Nephron (organoid): ENCODE measurements at regions not wholly inside any gene's neighbourhood (a gene's known extent, or its start where the extent isn't known, plus 50 kb on each side); places are given as distances from the start of the nearest gene placed in this dataset.

ENCODE experiments used
- H3K27ac Mint-ChIP-seq, 3 experiments: 2 replicates each; pipeline ENCODE4 v1.8.0; 2020; ENCODE audit warnings: mixed read lengths in 3 of 3, mild to moderate bottlenecking in 2 of 3, moderate library complexity in 1 of 3
- H3K27me3 Mint-ChIP-seq: 2 replicates; pipeline ENCODE4 v1.8.0; 2021; ENCODE audit warnings: low read depth, mild to moderate bottlenecking, moderate library complexity, mixed read lengths
- H3K36me3 Mint-ChIP-seq: 2 replicates; pipeline ENCODE4 v1.8.0; 2020; ENCODE audit warnings: low read depth, mixed read lengths
- H3K4me1 Mint-ChIP-seq: 2 replicates; pipeline ENCODE4 v1.8.0; 2020; ENCODE audit warnings: mixed read lengths
- H3K4me3 Mint-ChIP-seq, 3 experiments: 2 replicates each; pipeline ENCODE4 v1.8.0; 2020; ENCODE audit warnings: mild to moderate bottlenecking in 3 of 3, mixed read lengths in 3 of 3, moderate library complexity in 2 of 3
- H3K9me3 Mint-ChIP-seq: 2 replicates; pipeline ENCODE4 v1.8.0; 2020; ENCODE audit warnings: mixed read lengths
- CTCF ChIP-seq, 3 experiments: fragments of 200-600 bp; sonication (generic); IDR thresholded peaks; one replicate each; pipeline ENCODE4 v1.5.0; 2021; ENCODE audit warnings: antibody characterized with exemption in 3 of 3; ENCODE audit not compliant: unreplicated experiment in 3 of 3

- no peaks in the 10 kb centered on the region for H3K36me3 Mint-ChIP-seq
- no peak for TF ChIP-seq CTCF (IDR thresholded peaks at IDR 0.05; ENCODE audit: unreplicated experiment in 3 of 3)
- H3K9me3 Mint-ChIP-seq: no peaks in the 10 kb centered on the region
- no peaks in the 10 kb centered on the region for H3K27me3 Mint-ChIP-seq
- no peak overlapping the region for H3K4me3 Mint-ChIP-seq
- peak overlapping the region in 1 of 3 experiments; percentile 47 for H3K27ac Mint-ChIP-seq
- H3K4me1 Mint-ChIP-seq: no peaks in the 10 kb centered on the region
Measured at GRCh38 chr2:154532763-154533162, 165.7 kb upstream of the KCNJ3 start.

- Mint-ChIP-seq H3K27ac (no peak overlapping the region), H3K36me3 (no peaks in the 10 kb centered on the region), H3K9me3 (no peaks in the 10 kb centered on the region), H3K27me3 (no peaks in the 10 kb centered on the region), H3K4me1 (no peaks in the 10 kb centered on the region), H3K4me3 (no peak overlapping the region)
- no peak for TF ChIP-seq CTCF (IDR thresholded peaks at IDR 0.05; ENCODE audit: unreplicated experiment in 3 of 3)
Measured at GRCh38 chr2:154533300-154533940, 165.1 kb upstream of the KCNJ3 start.

- Mint-ChIP-seq H3K4me3 (no peak overlapping the region), H3K27ac (no peak overlapping the region), H3K4me1 (no peaks in the 10 kb centered on the region), H3K27me3 (no peaks in the 10 kb centered on the region), H3K9me3 (no peaks in the 10 kb centered on the region), H3K36me3 (no peaks in the 10 kb centered on the region)
- no peak for TF ChIP-seq CTCF (IDR thresholded peaks at IDR 0.05; ENCODE audit: unreplicated experiment in 3 of 3)
Measured at GRCh38 chr2:154537024-154537423, 161.5 kb upstream of the KCNJ3 start.

GRCh38 chr2:154537843-154538450 lies 160.5 kb upstream of the KCNJ3 start:
- H3K4me3 Mint-ChIP-seq: no peak overlapping the region
- TF ChIP-seq CTCF (IDR thresholded peaks at IDR 0.05; ENCODE audit: unreplicated experiment in 3 of 3): no peak
- no peaks in the 10 kb centered on the region for H3K4me1 Mint-ChIP-seq
- no peaks in the 10 kb centered on the region for H3K9me3 Mint-ChIP-seq
- H3K27me3 Mint-ChIP-seq: no peaks in the 10 kb centered on the region
- H3K36me3 Mint-ChIP-seq: no peaks in the 10 kb centered on the region
- H3K27ac Mint-ChIP-seq: no peak overlapping the region

GRCh38 chr2:154546341-154546740 lies 152.2 kb upstream of the KCNJ3 start:
- Mint-ChIP-seq H3K4me3 (no peak overlapping the region), H3K9me3 (peaks cover 16% of the 10 kb centered on the region), H3K4me1 (no peaks in the 10 kb centered on the region), H3K36me3 (no peaks in the 10 kb centered on the region), H3K27ac (no peak overlapping the region), H3K27me3 (no peaks in the 10 kb centered on the region)
- no peak for TF ChIP-seq CTCF (IDR thresholded peaks at IDR 0.05; ENCODE audit: unreplicated experiment in 3 of 3)

GRCh38 chr2:154549869-154550268 lies 148.6 kb upstream of the KCNJ3 start:
- H3K9me3 Mint-ChIP-seq: peaks cover 16% of the 10 kb centered on the region
- no peak overlapping the region for H3K27ac Mint-ChIP-seq
- no peak overlapping the region for H3K4me3 Mint-ChIP-seq
- H3K4me1 Mint-ChIP-seq: no peaks in the 10 kb centered on the region
- H3K36me3 Mint-ChIP-seq: no peaks in the 10 kb centered on the region
- no peak for TF ChIP-seq CTCF (IDR thresholded peaks at IDR 0.05; ENCODE audit: unreplicated experiment in 3 of 3)
- no peaks in the 10 kb centered on the region for H3K27me3 Mint-ChIP-seq
